Activated T-helper 1 cell treated with anti-CD3 and anti-CD28 coated beads, Interleukin-12 subunit alpha, Interleukin-12 subunit beta, Interleukin-2, Interleukin-4 antibody, amounts not matched to agents 30 ng/mL and 10 ng/mL and 1 ng/mL, durations not matched to agents 14 hours and 24 hours and 36 hours (primary cell): ENCODE measurements at regions not wholly inside any gene's neighbourhood (a gene's known extent, or its start where the extent isn't known, plus 50 kb on each side); places are given as distances from the start of the nearest gene placed in this dataset.
"Not testable (repeated sequence)": the region's sequence is repeated elsewhere in the genome, so short reads cannot be mapped to it uniquely, and the experiment has no call there.

ENCODE experiments used
- DNase-seq: peaks from one replicate; pipeline ENCODE4 v3.0.0; 2021; ENCODE audit warnings: low spot score
- H3K27ac Mint-ChIP-seq: one replicate; pipeline ENCODE4 v1.8.0; 2021; ENCODE audit warnings: mild to moderate bottlenecking, mixed read lengths
- H3K27me3 Mint-ChIP-seq: one replicate; pipeline ENCODE4 v1.8.0; 2022; ENCODE audit warnings: mild to moderate bottlenecking, moderate library complexity, mixed read lengths; ENCODE audit not compliant: insufficient read depth
- H3K36me3 Mint-ChIP-seq: one replicate; pipeline ENCODE4 v1.8.0; 2021; ENCODE audit warnings: low read depth, mixed read lengths
- H3K4me1 Mint-ChIP-seq: one replicate; pipeline ENCODE4 v1.8.0; 2021; ENCODE audit warnings: low read depth, mixed read lengths
- H3K4me3 Mint-ChIP-seq: one replicate; pipeline ENCODE4 v1.8.0; 2021; ENCODE audit warnings: mild to moderate bottlenecking, moderate library complexity, mixed read lengths
- H3K9me3 Mint-ChIP-seq: one replicate; pipeline ENCODE4 v1.8.0; 2021; ENCODE audit warnings: mixed read lengths
- intact Hi-C: fragments of 100-400 bp; cut with micrococcal nuclease; formaldehyde crosslinking; loops from one replicate; pipeline ENCODE4 v1.15.1; 2024

GRCh38 chr12:107184359-107184930 lies 91.1 kb upstream of the CRY1 start:
- H3K4me3 Mint-ChIP-seq = no peak overlapping the region
- H3K27me3 Mint-ChIP-seq = peaks cover 10% of the 10 kb centered on the region
- no peak for DNase-seq

GRCh38 chr12:107196681-107197080 lies 103.3 kb upstream of the CRY1 start:
- Mint-ChIP-seq H3K9me3 (no peaks in the 10 kb centered on the region), H3K4me1 (no peaks in the 10 kb centered on the region), H3K4me3 (no peak overlapping the region), H3K27ac (no peak overlapping the region), H3K36me3 (no peaks in the 10 kb centered on the region), H3K27me3 (peaks cover 15% of the 10 kb centered on the region)
- intact Hi-C loops = no loop called here
- DNase-seq = no peak

More at GRCh38 chr12:107184359-107184930, 91.1 kb upstream of the CRY1 start:
- no peaks in the 10 kb centered on the region for H3K4me1 Mint-ChIP-seq
- no peak overlapping the region for H3K27ac Mint-ChIP-seq
- peaks cover 6% of the 10 kb centered on the region for H3K9me3 Mint-ChIP-seq
- H3K36me3 Mint-ChIP-seq = no peaks in the 10 kb centered on the region
- intact Hi-C loops = no loop called here

DNA sequence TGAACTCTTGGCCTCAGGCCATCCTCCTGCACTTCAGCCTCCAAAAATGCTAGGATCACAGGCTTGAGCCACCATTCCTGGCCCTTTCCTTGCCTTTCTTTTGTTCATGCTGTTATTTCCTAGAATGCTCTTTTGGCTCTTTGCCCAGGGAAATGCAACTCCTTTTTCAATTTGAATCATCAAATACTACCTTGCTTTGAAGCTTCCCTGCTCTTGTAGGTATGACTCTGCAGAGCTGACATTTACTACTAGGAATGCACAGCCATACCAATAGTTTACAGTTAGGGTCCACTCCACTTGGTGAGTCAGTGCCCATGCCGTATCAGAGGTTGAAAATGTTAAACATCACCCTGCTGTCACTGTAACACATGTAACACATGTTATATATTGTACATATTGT lies 107.0 kb upstream of the CRY1 start:
- Mint-ChIP-seq H3K27ac (no peak overlapping the region), H3K27me3 (peaks cover 10% of the 10 kb centered on the region), H3K9me3 (no peaks in the 10 kb centered on the region), H3K36me3 (no peaks in the 10 kb centered on the region), H3K4me1 (no peaks in the 10 kb centered on the region), H3K4me3 (no peak overlapping the region)
- intact Hi-C loops = no loop called here
- no peak for DNase-seq

DNA sequence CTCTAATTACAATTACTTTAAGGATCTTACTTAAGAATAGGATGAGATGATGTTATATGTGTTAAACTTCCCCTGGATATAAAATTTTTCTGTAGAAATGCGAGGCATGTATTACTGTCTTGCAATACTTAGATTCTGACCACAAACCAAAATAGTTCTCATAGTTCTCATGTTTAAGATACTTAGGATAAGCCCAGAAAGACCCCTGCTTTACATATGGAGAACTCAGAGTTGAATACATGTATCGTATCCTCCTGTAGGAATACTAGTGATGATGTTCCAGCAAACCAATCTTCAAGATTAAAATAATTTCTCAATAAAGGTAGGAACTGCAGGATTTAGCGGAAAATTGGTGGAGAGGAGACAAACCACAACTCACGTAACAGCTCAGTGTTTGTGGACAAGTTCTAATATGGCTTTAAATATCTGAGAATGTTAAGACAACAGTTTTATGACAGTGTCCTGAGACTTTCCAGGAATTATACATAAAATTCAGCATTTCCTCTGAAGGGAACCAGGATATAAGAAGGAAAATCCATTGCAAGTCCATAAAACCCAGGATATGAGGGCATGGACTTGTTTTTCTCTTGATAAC lies 114.7 kb upstream of the CRY1 start:
- Mint-ChIP-seq H3K4me3 (no peak overlapping the region), H3K36me3 (no peaks in the 10 kb centered on the region), H3K27ac (no peak overlapping the region), H3K9me3 (no peaks in the 10 kb centered on the region), H3K27me3 (peaks cover 5% of the 10 kb centered on the region), H3K4me1 (no peaks in the 10 kb centered on the region)
- intact Hi-C loops = no loop called here
- DNase-seq = no peak

- DNase-seq, H3K9me3 Mint-ChIP-seq, H3K27me3 Mint-ChIP-seq, H3K36me3 Mint-ChIP-seq, H3K27ac Mint-ChIP-seq, H3K4me1 Mint-ChIP-seq, intact Hi-C loops, H3K4me3 Mint-ChIP-seq: not testable (repeated sequence)
Measured at GRCh38 chr12:107209700-107210099, 116.4 kb upstream of the CRY1 start.

GRCh38 chr12:107214373-107214773 lies 121.0 kb upstream of the CRY1 start:
- intact Hi-C loops, H3K27me3 Mint-ChIP-seq, H3K4me1 Mint-ChIP-seq, H3K9me3 Mint-ChIP-seq, DNase-seq, H3K27ac Mint-ChIP-seq, H3K4me3 Mint-ChIP-seq, H3K36me3 Mint-ChIP-seq: not testable (repeated sequence)

- H3K9me3 Mint-ChIP-seq, H3K4me3 Mint-ChIP-seq, DNase-seq, H3K36me3 Mint-ChIP-seq, H3K4me1 Mint-ChIP-seq, H3K27ac Mint-ChIP-seq, intact Hi-C loops, H3K27me3 Mint-ChIP-seq: not testable (repeated sequence)
Measured at GRCh38 chr12:107216411-107216810, 123.1 kb upstream of the CRY1 start.

DNA sequence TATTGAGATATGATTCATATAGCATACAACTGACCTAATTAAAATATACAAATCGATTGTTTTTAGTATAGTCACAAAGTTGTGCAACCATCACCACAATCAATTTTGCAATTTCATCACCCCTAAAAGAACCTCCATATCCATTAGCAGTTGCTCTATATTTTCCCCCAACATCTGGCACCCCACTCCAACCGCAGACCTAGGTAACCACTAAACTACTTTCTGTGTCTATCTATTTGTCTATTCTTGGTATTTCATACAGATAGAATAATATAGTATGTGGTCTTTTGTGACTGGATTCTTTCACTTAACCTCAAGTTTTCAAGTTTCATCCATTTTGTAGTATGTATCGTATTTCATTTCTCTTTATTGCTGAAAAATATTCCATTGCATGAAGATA lies 126.0 kb upstream of the CRY1 start:
- no peaks in the 10 kb centered on the region for H3K36me3 Mint-ChIP-seq

DNA sequence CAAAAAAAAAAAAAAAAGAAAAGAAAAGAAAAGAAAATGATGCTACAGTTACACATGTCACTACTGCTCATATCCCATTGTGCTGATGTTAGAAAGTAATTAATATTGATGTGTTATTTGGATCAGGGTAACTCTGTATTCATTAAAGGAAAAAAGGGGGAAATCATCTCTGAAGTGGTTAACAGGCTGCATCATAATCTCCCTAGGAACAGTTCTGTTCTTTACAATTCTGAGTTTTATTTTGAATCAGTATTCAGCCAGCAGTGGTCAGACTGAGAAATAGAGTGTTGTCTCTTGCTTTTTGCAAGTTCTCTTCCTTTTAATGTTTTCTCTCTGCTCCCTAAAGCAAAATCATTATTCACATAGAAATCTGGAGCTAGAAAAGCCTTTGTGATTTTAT lies 128.6 kb upstream of the CRY1 start:
- no peak overlapping the region for H3K4me3 Mint-ChIP-seq
- intact Hi-C loops = loop anchor here (5.0 kb wide), 1 partner anchor 180 kb away; no protein-coding TSS in a partner anchor
- H3K36me3 Mint-ChIP-seq = no peaks in the 10 kb centered on the region
- no peaks in the 10 kb centered on the region for H3K4me1 Mint-ChIP-seq
- H3K27ac Mint-ChIP-seq = peak overlapping the region; percentile 10
- peaks cover 26% of the 10 kb centered on the region for H3K27me3 Mint-ChIP-seq
- no peak for DNase-seq
- H3K9me3 Mint-ChIP-seq = peaks cover 5% of the 10 kb centered on the region

More for the DNA sequence above, 126.0 kb upstream of the CRY1 start:
- Mint-ChIP-seq H3K9me3 (peaks cover 5% of the 10 kb centered on the region), H3K4me3 (no peak overlapping the region), H3K27me3 (peaks cover 21% of the 10 kb centered on the region), H3K4me1 (no peaks in the 10 kb centered on the region), H3K27ac (no peak overlapping the region)
- DNase-seq = no peak
- intact Hi-C loops = no loop called here

DNA sequence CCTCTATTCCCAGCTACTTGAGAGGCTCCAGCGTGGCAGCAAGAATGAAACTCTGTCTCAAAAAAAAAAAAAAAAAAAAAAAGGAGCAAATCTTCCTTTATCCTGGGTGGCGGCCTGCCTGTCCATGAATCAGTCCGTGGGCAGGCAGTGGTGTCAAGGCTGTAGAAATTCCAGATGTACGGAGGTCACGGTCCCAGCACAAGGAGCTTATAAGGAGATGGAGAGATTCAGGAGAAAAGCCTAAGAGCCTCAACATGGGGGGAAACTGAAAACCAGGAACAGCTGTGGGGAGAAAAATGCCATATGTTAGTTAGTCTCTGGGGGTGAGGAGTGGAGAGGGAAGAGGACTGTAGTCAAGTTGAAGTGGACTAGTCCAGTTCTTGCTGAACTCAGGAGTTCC lies 130.5 kb upstream of the CRY1 start:
- Mint-ChIP-seq H3K27ac (no peak overlapping the region), H3K9me3 (no peaks in the 10 kb centered on the region), H3K27me3 (peaks cover 27% of the 10 kb centered on the region), H3K4me1 (no peaks in the 10 kb centered on the region), H3K4me3 (no peak overlapping the region), H3K36me3 (no peaks in the 10 kb centered on the region)
- intact Hi-C loops = loop anchor here (5.0 kb wide), 1 partner anchor 178 kb away; no protein-coding TSS in a partner anchor
- DNase-seq = no peak

GRCh38 chr12:107225635-107226034 lies 132.3 kb upstream of the CRY1 start:
- Mint-ChIP-seq H3K4me3 (no peak overlapping the region), H3K27me3 (peaks cover 26% of the 10 kb centered on the region), H3K9me3 (no peaks in the 10 kb centered on the region), H3K4me1 (no peaks in the 10 kb centered on the region), H3K27ac (no peak overlapping the region), H3K36me3 (no peaks in the 10 kb centered on the region)
- no peak for DNase-seq
- intact Hi-C loops = no loop called here

DNA sequence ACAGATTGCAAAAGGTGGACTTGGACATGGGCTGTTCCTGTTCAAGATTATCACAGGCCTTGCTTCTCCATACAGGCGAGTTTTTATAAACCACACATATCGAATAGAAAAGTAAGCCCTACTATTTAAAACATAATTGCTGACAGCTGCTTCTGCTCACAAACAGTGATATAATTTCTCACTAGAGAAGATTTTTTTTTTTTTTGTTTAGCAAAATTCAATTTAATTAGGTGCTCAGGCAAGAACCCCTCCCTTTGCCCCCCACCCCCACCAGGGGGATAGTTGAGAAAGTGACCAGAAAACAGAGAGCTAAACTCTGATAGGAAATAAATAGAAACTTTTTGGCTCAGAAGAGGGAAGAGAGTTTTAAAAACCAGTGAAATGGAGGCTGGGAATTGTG lies 132.8 kb upstream of the CRY1 start:
- Mint-ChIP-seq H3K4me1 (no peaks in the 10 kb centered on the region), H3K36me3 (no peaks in the 10 kb centered on the region), H3K4me3 (no peak overlapping the region), H3K27ac (no peak overlapping the region), H3K9me3 (no peaks in the 10 kb centered on the region), H3K27me3 (peaks cover 27% of the 10 kb centered on the region)
- intact Hi-C loops = no loop called here
- DNase-seq = no peak

GRCh38 chr12:107228076-107228475 lies 134.7 kb upstream of the CRY1 start:
- no peak for DNase-seq
- no peaks in the 10 kb centered on the region for H3K36me3 Mint-ChIP-seq
- no peak overlapping the region for H3K27ac Mint-ChIP-seq
- no peaks in the 10 kb centered on the region for H3K4me1 Mint-ChIP-seq
- H3K27me3 Mint-ChIP-seq = peaks cover 21% of the 10 kb centered on the region
- no peaks in the 10 kb centered on the region for H3K9me3 Mint-ChIP-seq
- intact Hi-C loops = no loop called here
- no peak overlapping the region for H3K4me3 Mint-ChIP-seq

DNA sequence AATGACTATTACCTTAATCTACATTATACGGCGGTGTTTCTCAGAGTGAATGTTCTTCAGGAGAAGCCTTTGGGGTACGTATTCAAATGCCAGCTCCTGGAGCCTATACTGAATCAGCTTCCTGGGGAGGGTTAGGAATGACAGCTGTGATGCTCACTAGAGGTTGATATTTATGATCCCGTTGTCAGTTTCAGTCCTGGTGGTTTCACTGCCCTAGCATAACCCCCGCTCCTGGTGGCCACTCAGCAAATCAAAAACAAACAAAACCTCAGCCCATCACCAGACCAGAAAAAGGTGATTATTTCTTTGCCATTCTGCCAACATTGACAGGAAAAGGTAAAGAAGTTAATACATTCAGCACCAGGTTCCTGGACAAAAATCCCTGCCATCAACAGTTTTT lies 136.5 kb upstream of the CRY1 start:
- H3K27me3 Mint-ChIP-seq = peaks cover 18% of the 10 kb centered on the region
- no peak overlapping the region for H3K27ac Mint-ChIP-seq
- H3K36me3 Mint-ChIP-seq = no peaks in the 10 kb centered on the region
- intact Hi-C loops = no loop called here
- no peak for DNase-seq
- H3K4me3 Mint-ChIP-seq = no peak overlapping the region
- no peaks in the 10 kb centered on the region for H3K9me3 Mint-ChIP-seq
- no peaks in the 10 kb centered on the region for H3K4me1 Mint-ChIP-seq
